Fibroblast of pulmonary artery (primary cell): ENCODE measurements at regions not wholly inside any gene's neighbourhood (a gene's known extent, or its start where the extent isn't known, plus 50 kb on each side); places are given as distances from the start of the nearest gene placed in this dataset.

Experiments used
- DNase-seq: peaks from one replicate; pipeline ENCODE4 v3.0.0-alpha.2; 2010; ENCODE audit warnings: low read depth
- H3K4me3 ChIP-seq: replicated peaks from 2 replicates; pipeline ENCODE4 v1.5.1; 2011; ENCODE audit warnings: low read depth, mild to moderate bottlenecking, control low read depth, low read length, moderate library complexity
- TF ChIP-seq, protein P1 (sequence below): IDR thresholded peaks from 2 replicates; pipeline ENCODE4 v1.5.1; 2011; ENCODE audit warnings: mild to moderate bottlenecking, control low read depth, low read length, inconsistent platforms; ENCODE audit errors: missing control alignments

DNA sequence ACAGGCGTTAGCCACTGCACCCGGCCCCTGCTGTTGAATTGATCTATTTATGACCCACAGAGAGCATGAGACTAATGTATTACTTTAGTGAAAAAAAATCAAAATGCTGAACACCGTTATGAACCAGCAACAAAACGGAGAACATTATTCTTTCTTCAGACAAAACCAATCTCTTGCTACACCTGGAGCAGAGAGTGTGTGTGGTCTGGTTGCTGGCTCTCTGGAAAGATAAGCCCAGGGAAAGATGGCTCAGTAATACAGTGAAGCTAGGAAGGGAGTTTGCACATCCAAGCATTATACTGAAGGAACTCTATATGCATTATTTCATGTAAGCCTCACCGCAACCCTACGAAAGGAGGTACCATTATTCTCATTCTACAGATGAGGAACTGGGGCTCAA, 117.0 kb downstream of the GLUL start:
- TF ChIP-seq, protein P1, sequence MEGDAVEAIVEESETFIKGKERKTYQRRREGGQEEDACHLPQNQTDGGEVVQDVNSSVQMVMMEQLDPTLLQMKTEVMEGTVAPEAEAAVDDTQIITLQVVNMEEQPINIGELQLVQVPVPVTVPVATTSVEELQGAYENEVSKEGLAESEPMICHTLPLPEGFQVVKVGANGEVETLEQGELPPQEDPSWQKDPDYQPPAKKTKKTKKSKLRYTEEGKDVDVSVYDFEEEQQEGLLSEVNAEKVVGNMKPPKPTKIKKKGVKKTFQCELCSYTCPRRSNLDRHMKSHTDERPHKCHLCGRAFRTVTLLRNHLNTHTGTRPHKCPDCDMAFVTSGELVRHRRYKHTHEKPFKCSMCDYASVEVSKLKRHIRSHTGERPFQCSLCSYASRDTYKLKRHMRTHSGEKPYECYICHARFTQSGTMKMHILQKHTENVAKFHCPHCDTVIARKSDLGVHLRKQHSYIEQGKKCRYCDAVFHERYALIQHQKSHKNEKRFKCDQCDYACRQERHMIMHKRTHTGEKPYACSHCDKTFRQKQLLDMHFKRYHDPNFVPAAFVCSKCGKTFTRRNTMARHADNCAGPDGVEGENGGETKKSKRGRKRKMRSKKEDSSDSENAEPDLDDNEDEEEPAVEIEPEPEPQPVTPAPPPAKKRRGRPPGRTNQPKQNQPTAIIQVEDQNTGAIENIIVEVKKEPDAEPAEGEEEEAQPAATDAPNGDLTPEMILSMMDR, result no peak
- DNase-seq, result no peak
- H3K4me3 ChIP-seq, result no peak overlapping the region

- no peak for DNase-seq
- TF ChIP-seq, protein P1, result no peak
- H3K4me3 ChIP-seq, result no peak overlapping the region
Observed at GRCh38 chr1:182270731-182271130, 120.9 kb downstream of the GLUL start.

GRCh38 chr1:182269097-182269496, 122.5 kb downstream of the GLUL start:
- H3K4me3 ChIP-seq, result no peak overlapping the region
- no peak for DNase-seq

DNA sequence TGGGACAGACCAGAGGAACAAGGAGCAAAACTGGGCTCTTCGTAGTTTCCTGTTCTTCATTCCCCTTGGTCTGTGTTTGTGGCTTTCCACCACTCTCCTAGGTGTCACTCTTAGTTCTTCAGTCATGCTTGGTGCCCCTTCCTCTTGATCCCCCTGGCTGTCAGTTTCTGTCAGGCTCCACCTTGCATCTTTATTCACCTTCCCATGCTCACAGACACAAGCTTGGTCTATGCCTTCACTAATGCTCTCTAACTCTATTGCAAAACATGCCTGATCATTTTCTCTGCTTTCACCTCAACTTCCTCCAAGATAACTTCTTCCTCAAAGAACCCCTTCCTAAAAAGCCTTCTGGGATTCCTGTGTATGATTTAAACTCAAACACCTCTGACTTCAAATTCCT, 122.9 kb downstream of the GLUL start:
- no peak overlapping the region for H3K4me3 ChIP-seq
- TF ChIP-seq, protein P1, result no peak
- no peak for DNase-seq

More at GRCh38 chr1:182269097-182269496, 122.5 kb downstream of the GLUL start:
- TF ChIP-seq, protein P1, result no peak

DNA sequence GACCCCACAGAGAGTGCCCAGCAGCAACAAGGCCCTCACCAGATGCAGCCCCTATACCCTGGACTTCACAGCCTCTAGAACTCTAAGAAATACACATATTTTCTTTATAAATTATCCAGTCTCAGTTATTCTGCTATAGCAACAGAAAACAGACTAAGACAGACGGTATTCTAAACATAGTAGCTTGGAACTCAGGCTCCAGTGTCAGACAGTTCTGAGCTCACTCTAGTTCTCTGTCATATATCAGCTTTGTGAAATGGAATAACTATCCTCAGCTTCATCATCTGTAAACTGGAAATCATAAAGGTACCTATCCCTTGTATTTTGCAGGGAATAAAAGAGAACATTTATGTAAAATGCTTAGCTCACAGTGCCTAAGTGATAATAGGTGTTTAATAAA, 127.4 kb downstream of the GLUL start:
- no peak for DNase-seq
- no peak overlapping the region for H3K4me3 ChIP-seq
- TF ChIP-seq, protein P1, result no peak

DNA sequence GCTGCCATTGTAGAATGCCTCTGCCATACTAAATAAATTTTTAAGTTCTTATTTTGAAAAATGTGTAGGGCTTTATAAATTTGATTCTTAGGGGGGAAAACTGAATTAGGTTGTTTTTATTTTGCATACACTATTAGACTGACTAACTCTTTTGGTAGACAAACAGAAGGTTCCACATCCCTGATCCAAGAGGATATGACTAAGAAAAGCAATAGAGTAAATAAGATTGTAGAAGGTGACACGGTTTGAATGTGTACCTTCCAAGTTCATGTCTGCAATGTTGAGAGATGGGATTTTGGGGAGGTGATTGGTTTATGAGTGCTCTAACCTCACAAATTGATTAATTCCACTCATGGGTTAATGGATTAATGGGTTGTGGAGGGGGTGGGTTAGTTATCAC, 127.9 kb downstream of the GLUL start:
- TF ChIP-seq, protein P1, result no peak
- no peak for DNase-seq

DNA sequence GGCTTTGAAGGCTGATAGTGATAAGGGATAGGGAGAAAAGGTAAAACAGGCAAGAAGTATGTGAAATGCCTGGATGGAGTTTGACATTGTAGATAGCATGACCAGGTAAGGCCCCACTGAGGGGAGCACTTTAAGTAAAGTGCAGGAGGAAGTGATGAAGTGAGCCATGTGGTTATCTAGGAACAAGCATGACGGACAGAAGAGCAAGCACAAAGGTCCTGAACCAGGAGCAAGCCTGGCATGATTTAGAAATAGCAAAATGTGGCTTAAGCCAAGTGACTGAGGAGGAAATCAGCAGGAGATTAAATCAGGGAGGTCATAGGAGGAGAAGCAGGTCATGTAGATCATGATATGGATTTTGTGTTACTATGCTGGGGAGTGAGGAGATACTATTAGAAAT, 129.2 kb downstream of the GLUL start:
- TF ChIP-seq, protein P1, result no peak
- no peak overlapping the region for H3K4me3 ChIP-seq
- DNase-seq, result no peak

More for the DNA sequence above, 127.9 kb downstream of the GLUL start:
- no peak overlapping the region for H3K4me3 ChIP-seq
